B cell (primary cell): ENCODE measurements at regions not wholly inside any gene's neighbourhood (a gene's known extent, or its start where the extent isn't known, plus 50 kb on each side); places are given as distances from the start of the nearest gene placed in this dataset.
"Not testable (repeated sequence)": the region's sequence is repeated elsewhere in the genome, so short reads cannot be mapped to it uniquely, and the experiment has no call there.

Experiments used
- ATAC-seq: fragments of 200-7000 bp; cut with Tn5 transposase; one replicate; pipeline ENCODE4 v1.10.0; 2021; ENCODE audit warnings: low read depth, mild to moderate bottlenecking, moderate number of reproducible peaks, moderate library complexity
- CTCF ChIA-PET: fragments of 350-600 bp; sonication (Branson Sonifier 250); formaldehyde crosslinking; loops from one replicate; lab custom pipeline; 2021; ENCODE audit warnings: antibody characterized with exemption, inconsistent platforms; lab: Charles Lee
- POLR2A ChIA-PET: fragments of 350-600 bp; sonication (Branson Sonifier 250); formaldehyde crosslinking; loops from one replicate; lab custom pipeline; 2021; ENCODE audit warnings: antibody characterized with exemption; lab: Charles Lee
- DNase-seq: peaks from one replicate; pipeline ENCODE4 v3.0.0; 2013
- H2AFZ ChIP-seq: 2 replicates; pipeline ENCODE4 v1.6.1; 2012; ENCODE audit warnings: mild to moderate bottlenecking, low read depth, low read length; ENCODE audit not compliant: insufficient read depth, poor library complexity, severe bottlenecking
- H3K27ac ChIP-seq, 2 donors: 1 replicate in 1 of 2; 2 replicates in 1 of 2; pipeline ENCODE4 v1.5.1; 2012 to 2013; ENCODE audit warnings: low read length in 2 of 2, mild to moderate bottlenecking in 2 of 2, moderate library complexity in 1 of 2
- H3K27me3 ChIP-seq, 4 experiments: fragments of 200-600 bp in 1 of 4; sonication (generic) in 1 of 4; replicated peaks in 1 of 4; 1 replicate in 2 of 4; 2 replicates in 2 of 4; pipeline versions ENCODE4 v1.6.1 to v1.7.0; 2013 to 2016; ENCODE audit warnings: low read length in 3 of 4, mild to moderate bottlenecking in 2 of 4, mixed read lengths in 1 of 4, moderate library complexity in 1 of 4; ENCODE audit not compliant: insufficient read depth in 4 of 4, control insufficient read depth in 3 of 4; ENCODE audit errors: control extremely low read depth in 1 of 4
- H3K36me3 ChIP-seq, 2 experiments: replicated peaks in 1 of 2; 1 replicate in 1 of 2; 2 replicates in 1 of 2; pipeline versions ENCODE4 v1.6.1 to v1.7.1; 2013; ENCODE audit warnings: low read length in 1 of 2; ENCODE audit not compliant: insufficient read depth in 2 of 2, control insufficient read depth in 1 of 2; ENCODE audit errors: control extremely low read depth in 1 of 2, extremely low read depth in 1 of 2
- H3K4me1 ChIP-seq, 2 donors: fragments of 200-600 bp in 1 of 2; sonication (generic) in 1 of 2; 1 replicate in 1 of 2; 2 replicates in 1 of 2; pipeline versions ENCODE4 v1.5.1 to v1.6.1; 2013 to 2017; ENCODE audit warnings: low read length in 2 of 2; ENCODE audit not compliant: control insufficient read depth in 2 of 2, insufficient read depth in 2 of 2
- H3K4me2 ChIP-seq: replicated peaks from 2 replicates; pipeline ENCODE3; 2012; ENCODE audit warnings: mild to moderate bottlenecking, low read depth, low read length; ENCODE audit not compliant: poor library complexity, severe bottlenecking
- H3K4me3 ChIP-seq, 5 experiments: fragments of 200-600 bp in 1 of 5; sonication (generic) in 1 of 5; 1 replicate in 3 of 5; 2 replicates in 2 of 5; pipeline versions ENCODE4 v1.5.1 to v1.7.0; 2011 to 2016; ENCODE audit warnings: low read length in 4 of 5, mild to moderate bottlenecking in 4 of 5, low read depth in 2 of 5, control low read depth in 1 of 5, moderate library complexity in 1 of 5; ENCODE audit not compliant: insufficient read depth in 1 of 5; ENCODE audit errors: control extremely low read depth in 1 of 5, extremely low read depth in 1 of 5
- H3K79me2 ChIP-seq: fragments of 200-600 bp; sonication (generic); one replicate; pipeline ENCODE4 v1.6.0; 2016; ENCODE audit warnings: low read length; ENCODE audit not compliant: control insufficient read depth, insufficient read depth
- H3K9ac ChIP-seq: fragments of 200-600 bp; sonication (generic); 2 replicates; pipeline ENCODE4 v1.6.1; 2017; ENCODE audit warnings: mild to moderate bottlenecking, low read length, moderate library complexity
- H3K9me3 ChIP-seq, 3 donors: one replicate each; pipeline versions ENCODE4 v1.6.1 to v1.7.1; 2013; ENCODE audit warnings: low read length in 2 of 3; ENCODE audit not compliant: control insufficient read depth in 2 of 3, insufficient read depth in 1 of 3; ENCODE audit errors: control extremely low read depth in 1 of 3
- H4K20me1 ChIP-seq: 2 replicates; pipeline ENCODE4 v1.6.0; 2012; ENCODE audit warnings: mild to moderate bottlenecking, low read length; ENCODE audit not compliant: insufficient read depth, control insufficient read depth, poor library complexity, severe bottlenecking
- H3K27ac Mint-ChIP-seq: one replicate; pipeline ENCODE4 v1.8.0; 2021; ENCODE audit warnings: mixed read lengths
- H3K27me3 Mint-ChIP-seq: one replicate; pipeline ENCODE4 v1.8.0; 2021; ENCODE audit warnings: mixed read lengths
- H3K4me1 Mint-ChIP-seq: one replicate; pipeline ENCODE4 v1.8.0; 2021; ENCODE audit warnings: mixed read lengths
- H3K4me3 Mint-ChIP-seq: one replicate; pipeline ENCODE4 v1.8.0; 2021; ENCODE audit warnings: mixed read lengths
- H3K9me3 Mint-ChIP-seq: one replicate; pipeline ENCODE4 v1.8.0; 2022; ENCODE audit warnings: mixed read lengths; ENCODE audit not compliant: insufficient read depth
- EZH2 ChIP-seq: IDR thresholded peaks from 2 replicates; pipeline ENCODE4 v1.6.1; 2012; ENCODE audit warnings: borderline replicate concordance, low read depth, mild to moderate bottlenecking, moderate library complexity, low read length; ENCODE audit not compliant: insufficient read depth, poor library complexity, severe bottlenecking
- WGBS: methylation state at CpG from one replicate; pipeline ENCODE4 v1.1.5; 2013; ENCODE audit warnings: missing lambda C conversion rate; ENCODE audit not compliant: insufficient coverage; 5-methylcytosine and 5-hydroxymethylcytosine counted together
- intact Hi-C: fragments of 100-400 bp; cut with micrococcal nuclease; formaldehyde crosslinking; loops from one replicate; pipeline ENCODE4 v1.10.0; 2022
- TF ChIP-seq, protein P1 (sequence below): fragments of 200-600 bp; IDR thresholded peaks from one replicate; pipeline ENCODE4 v1.8.0; 2022; ENCODE audit warnings: antibody characterized with exemption, mild to moderate bottlenecking

DNA sequence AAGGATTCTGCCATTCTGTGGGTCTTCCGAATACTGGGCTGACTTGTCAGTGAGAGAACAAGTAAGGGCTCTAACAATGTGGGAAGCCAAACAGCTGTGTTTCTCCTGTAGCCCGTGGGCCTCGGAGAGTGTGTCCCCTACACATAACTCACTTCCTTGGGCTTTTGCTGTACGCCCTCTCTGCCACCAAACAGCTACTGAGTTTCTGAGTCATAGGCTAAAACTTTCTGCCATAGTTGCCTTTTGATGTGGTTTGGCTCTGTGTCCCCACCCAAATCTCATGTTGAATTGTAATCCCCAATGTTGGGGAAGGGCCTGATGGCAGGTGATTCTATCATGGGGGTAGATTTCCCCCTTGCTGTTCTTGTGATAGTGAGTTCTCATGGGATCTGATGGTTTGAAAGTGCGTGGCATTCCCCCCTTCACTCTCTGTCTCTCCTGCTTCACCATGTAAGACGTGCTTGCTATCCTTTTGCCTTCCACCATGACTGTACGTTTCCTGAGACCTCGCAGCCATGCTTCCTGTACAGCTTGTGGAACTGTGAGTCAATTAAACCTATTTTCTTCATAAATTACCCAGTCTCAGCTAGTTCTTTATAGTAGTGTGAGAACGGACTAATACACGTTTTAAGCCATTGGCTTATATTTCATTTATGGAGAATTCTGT, 194.8 kb upstream of the HMCN1 start:
- Histone ChIP-seq H3K4me1 (peaks cover 5 to 6% of the 10 kb centered on the region in 2 donors), H3K79me2 (no peaks in the 10 kb centered on the region), H3K9me3 (no peaks in the 10 kb centered on the region), H3K4me2 (no peak overlapping the region), H3K27ac (no peak overlapping the region), H3K27me3 (no peaks in the 10 kb centered on the region), H4K20me1 (no peaks in the 10 kb centered on the region), H2AFZ (no peak overlapping the region), H3K4me3 (no peak overlapping the region), H3K36me3 (no peaks in the 10 kb centered on the region), H3K9ac (no peak overlapping the region)
- Mint-ChIP-seq H3K27me3 (no peaks in the 10 kb centered on the region), H3K4me3 (no peak overlapping the region), H3K27ac (no peak overlapping the region), H3K9me3 (no peaks in the 10 kb centered on the region), H3K4me1 (no peaks in the 10 kb centered on the region)
- ChIA-PET CTCF (no interaction called here), POLR2A (no interaction called here)
- ATAC-seq (no peak), DNase-seq (no peak)
- TF ChIP-seq, protein P1, sequence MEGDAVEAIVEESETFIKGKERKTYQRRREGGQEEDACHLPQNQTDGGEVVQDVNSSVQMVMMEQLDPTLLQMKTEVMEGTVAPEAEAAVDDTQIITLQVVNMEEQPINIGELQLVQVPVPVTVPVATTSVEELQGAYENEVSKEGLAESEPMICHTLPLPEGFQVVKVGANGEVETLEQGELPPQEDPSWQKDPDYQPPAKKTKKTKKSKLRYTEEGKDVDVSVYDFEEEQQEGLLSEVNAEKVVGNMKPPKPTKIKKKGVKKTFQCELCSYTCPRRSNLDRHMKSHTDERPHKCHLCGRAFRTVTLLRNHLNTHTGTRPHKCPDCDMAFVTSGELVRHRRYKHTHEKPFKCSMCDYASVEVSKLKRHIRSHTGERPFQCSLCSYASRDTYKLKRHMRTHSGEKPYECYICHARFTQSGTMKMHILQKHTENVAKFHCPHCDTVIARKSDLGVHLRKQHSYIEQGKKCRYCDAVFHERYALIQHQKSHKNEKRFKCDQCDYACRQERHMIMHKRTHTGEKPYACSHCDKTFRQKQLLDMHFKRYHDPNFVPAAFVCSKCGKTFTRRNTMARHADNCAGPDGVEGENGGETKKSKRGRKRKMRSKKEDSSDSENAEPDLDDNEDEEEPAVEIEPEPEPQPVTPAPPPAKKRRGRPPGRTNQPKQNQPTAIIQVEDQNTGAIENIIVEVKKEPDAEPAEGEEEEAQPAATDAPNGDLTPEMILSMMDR: no peak
- TF ChIP-seq EZH2: no peak
- 28% methylated on average over 3 of the region's 10 CpGs for WGBS
- intact Hi-C loops: no loop called here

- H3K9me3 ChIP-seq, H3K9me3 Mint-ChIP-seq, ATAC-seq, H3K79me2 ChIP-seq, H3K36me3 ChIP-seq, POLR2A ChIA-PET, H3K4me3 ChIP-seq, H3K9ac ChIP-seq, CTCF ChIA-PET, H3K27ac Mint-ChIP-seq, intact Hi-C loops, DNase-seq, H3K4me1 Mint-ChIP-seq, H3K27ac ChIP-seq, H3K27me3 Mint-ChIP-seq, H3K4me3 Mint-ChIP-seq, H4K20me1 ChIP-seq, H3K27me3 ChIP-seq, H3K4me1 ChIP-seq, H2AFZ ChIP-seq, H3K4me2 ChIP-seq: not testable (repeated sequence)
- 94% methylated on average over 7 of the region's 16 CpGs for WGBS
These were observed 195.8 kb upstream of the HMCN1 start for GRCh38 chr1:185538309-185538898.
